Right lobe of liver (tissue), 4 donors: ENCODE measurements at regions not wholly inside any gene's neighbourhood (a gene's known extent, or its start where the extent isn't known, plus 50 kb on each side); places are given as distances from the start of the nearest gene placed in this dataset.

Experiments
- CTCF ChIP-seq, 4 donors: fragments of 200-600 bp in 3 of 4; fragments of 450-650 bp in 1 of 4; IDR thresholded peaks; one replicate each; pipeline versions ENCODE4 v1.5.1 to v1.8.0; 2016 to 2022; ENCODE audit warnings: antibody characterized with exemption in 4 of 4, mild to moderate bottlenecking in 2 of 4
- POLR2A ChIP-seq: fragments of 450-650 bp; IDR thresholded peaks from one replicate; pipeline ENCODE4 v1.6.1; 2017; ENCODE audit warnings: antibody characterized with exemption, mild to moderate bottlenecking
- donor health status: DM: no; HTN: no; CAD: no.
- donor health status: DM: no; HTN: no; CAD: no.
- donor health status: DM: no; HTN: yes; CAD: no.

DNA sequence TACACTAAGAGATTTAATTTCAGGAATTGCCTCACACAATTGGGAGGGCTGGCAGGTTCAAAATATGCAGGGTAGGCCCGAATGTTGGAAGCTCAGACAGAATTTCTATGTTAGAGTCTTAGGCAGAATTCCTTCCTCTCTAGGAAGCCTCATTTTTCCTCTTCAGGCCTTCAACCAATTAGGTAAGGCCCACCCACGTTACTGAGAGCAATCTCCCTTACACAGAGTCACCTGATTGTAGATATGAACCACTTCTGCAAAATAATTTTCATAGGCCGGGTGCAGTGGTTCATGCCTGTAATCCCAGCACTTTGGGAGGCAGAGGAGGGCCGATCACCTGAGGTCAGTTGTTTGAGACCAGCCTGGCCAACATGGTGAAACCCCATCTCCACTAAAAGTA lies 50.2 kb upstream of the HIVEP1 start:
- TF ChIP-seq POLR2A (no peak), CTCF (IDR thresholded peaks at IDR 0.05) (no peak)
